HepG2 (cell line): ENCODE measurements at regions not wholly inside any gene's neighbourhood (a gene's known extent, or its start where the extent isn't known, plus 50 kb on each side); places are given as distances from the start of the nearest gene placed in this dataset.
A peak's percentile ranks its signal among the peaks of the same experiment; 100 is the strongest.

Experiments used
- ATAC-seq: fragments of 200-7000 bp; cut with Tn5 transposase; 3 replicates; pipeline ENCODE4 v1.9.1; 2020; ENCODE audit warnings: mild to moderate bottlenecking, moderate library complexity
- BruUV-seq: library from RNA; stranded (reverse); fragments of 400-500 nt; replicated peaks from 2 replicates; lab custom pipeline; 2021; lab: Mats Ljungman, UMichigan
- CTCF ChIA-PET: fragments of 300-600 bp; formaldehyde crosslinking; extraction: SDS; loops from one replicate; lab custom pipeline; 2021; ENCODE audit warnings: low total read pairs, inconsistent platforms, low intra/inter-chr PET ratio; lab: Yijun Ruan, JAX
- POLR2A ChIA-PET: fragments of 350-600 bp; sonication (Branson Sonifier 250); formaldehyde crosslinking; loops from one replicate; lab custom pipeline; 2020; ENCODE audit warnings: antibody characterized with exemption, inconsistent platforms; lab: Yijun Ruan, JAX
- DNase-seq: peaks from one replicate; pipeline ENCODE4 v3.0.0-alpha.2; 2015; ENCODE audit warnings: low spot score
- FAIRE-seq: peaks from 3 replicates; lab custom pipeline; 2011; peaks lifted over from hg19 to GRCh38; lab: Jason Lieb, UNC
- H2AFZ ChIP-seq: one replicate; pipeline ENCODE4 v1.6.1; 2011; ENCODE audit warnings: low read length, inconsistent platforms
- H3K27ac ChIP-seq: fragments of 300-600 bp; 3 replicates; pipeline ENCODE4 v1.8.0; 2011; ENCODE audit warnings: mixed run types, mild to moderate bottlenecking, mixed read lengths, low read length, inconsistent platforms; ENCODE audit not compliant: insufficient read depth; ENCODE audit errors: extremely low read length
- H3K27me3 ChIP-seq, 2 experiments: fragments of 200-600 bp in 1 of 2; 2 replicates in 1 of 2; 3 replicates in 1 of 2; pipeline versions ENCODE4 v1.6.0 to v1.8.0; 2011; ENCODE audit warnings: low read length in 2 of 2, mild to moderate bottlenecking in 2 of 2, moderate library complexity in 2 of 2, inconsistent platforms in 1 of 2; ENCODE audit not compliant: insufficient read depth in 2 of 2, control insufficient read depth in 1 of 2
- H3K36me3 ChIP-seq, 2 experiments: fragments of 200-600 bp in 1 of 2; replicated peaks in 1 of 2; 2 replicates in 1 of 2; 3 replicates in 1 of 2; pipeline versions ENCODE4 v1.5.1 to v1.8.0; 2011; ENCODE audit warnings: low read length in 2 of 2, inconsistent platforms in 1 of 2; ENCODE audit not compliant: insufficient read depth in 2 of 2, control insufficient read depth in 1 of 2
- H3K4me1 ChIP-seq: 2 replicates; pipeline ENCODE4 v1.5.1; 2012; ENCODE audit warnings: low read length, inconsistent platforms; ENCODE audit not compliant: insufficient read depth
- H3K4me2 ChIP-seq: 2 replicates; pipeline ENCODE4 v1.6.0; 2011; ENCODE audit warnings: low read depth, low read length, inconsistent platforms
- H3K4me3 ChIP-seq, 3 experiments: fragments of 200-600 bp in 1 of 3; sonication (generic), shearing (Covaris generic) in 1 of 3; replicated peaks in 1 of 3; 2 replicates each; pipeline ENCODE4 v1.5.1; 2011 to 2016; ENCODE audit warnings: low read length in 3 of 3, inconsistent platforms in 2 of 3, low read depth in 2 of 3, mild to moderate bottlenecking in 2 of 3, control low read depth in 1 of 3, mixed read lengths in 1 of 3; ENCODE audit not compliant: insufficient read depth in 1 of 3
- H3K79me2 ChIP-seq: one replicate; pipeline ENCODE4 v1.6.1; 2011; ENCODE audit warnings: low read length, inconsistent platforms; ENCODE audit not compliant: insufficient read depth
- H3K9ac ChIP-seq: 2 replicates; pipeline ENCODE4 v1.6.0; 2011; ENCODE audit warnings: mild to moderate bottlenecking, low read depth, low read length, inconsistent platforms; ENCODE audit not compliant: insufficient read depth
- H3K9me3 ChIP-seq: 2 replicates; pipeline ENCODE4 v1.5.1; 2012; ENCODE audit warnings: mild to moderate bottlenecking, low read length
- H4K20me1 ChIP-seq: 2 replicates; pipeline ENCODE4 v1.6.0; 2011; ENCODE audit warnings: inconsistent platforms, mild to moderate bottlenecking, low read length, moderate library complexity; ENCODE audit not compliant: insufficient read depth
- DR1 ChIP-seq: sonication (generic); formaldehyde crosslinking; IDR thresholded peaks from 2 replicates; pipeline ENCODE4 v1.8.0; 2021; ENCODE audit warnings: mild to moderate bottlenecking, missing genetic modification reagents, inconsistent platforms
- SKI ChIP-seq: fragments of 450-650 bp; IDR thresholded peaks from one replicate; pipeline ENCODE4 v1.6.1; 2018; ENCODE audit warnings: mild to moderate bottlenecking; ENCODE audit not compliant: partially characterized antibody
- ZMYM3 ChIP-seq: sonication (generic); formaldehyde crosslinking; IDR thresholded peaks from 2 replicates; pipeline ENCODE4 v1.5.1; 2020; ENCODE audit warnings: mild to moderate bottlenecking, missing genetic modification reagents
- ZNF224 ChIP-seq: sonication (generic); formaldehyde crosslinking; IDR thresholded peaks from 2 replicates; pipeline ENCODE4 v1.5.0; 2020; ENCODE audit warnings: mild to moderate bottlenecking, missing genetic modification reagents
- ZNF629 ChIP-seq: sonication (generic); formaldehyde crosslinking; conservative IDR thresholded peaks from 2 replicates; pipeline ENCODE4 v1.5.0; 2020; ENCODE audit warnings: missing genetic modification reagents
- WGBS: methylation state at CpG from one replicate; pipeline ENCODE4 v1.1.6; 2017; ENCODE audit warnings: low lambda C conversion rate; 5-methylcytosine and 5-hydroxymethylcytosine counted together
- in situ Hi-C: cut with HindIII; loops from 2 replicates; pipeline ENCODE4 v1.10.0; 2017; ENCODE audit warnings: low pct_unique_long_range_greater_than_20kb; ENCODE audit not compliant: extremely low pct_ligation_motif_present
- intact Hi-C: fragments of 100-400 bp; cut with micrococcal nuclease; formaldehyde crosslinking; loops from one replicate; pipeline ENCODE4 v1.10.0; 2022; ENCODE audit not compliant: unreplicated experiment
- TF ChIP-seq, protein P1 (sequence below): IDR thresholded peaks from 2 replicates; pipeline ENCODE4 v1.6.1; 2016; ENCODE audit warnings: mild to moderate bottlenecking
- TF ChIP-seq, protein P2 (sequence below): sonication (generic); formaldehyde crosslinking; IDR thresholded peaks from 2 replicates; pipeline ENCODE4 v1.5.0; 2020; ENCODE audit warnings: mild to moderate bottlenecking, missing genetic modification reagents, moderate library complexity

GRCh38 chr7:124130-124949 is 68.0 kb upstream of the FAM20C start:
- FAIRE-seq, result no peak

More at GRCh38 chr7:124130-124949, 68.0 kb upstream of the FAM20C start:
- ATAC-seq, result peak; percentile 24; the same call in 2 of the 3 replicates
- ChIA-PET POLR2A (no interaction called here), CTCF (no interaction called here)
- BruUV-seq, result no TSS peak
- Histone ChIP-seq H3K27ac (no peak overlapping the region), H3K79me2 (no peaks in the 10 kb centered on the region), H3K4me2 (no peak overlapping the region), H3K36me3 (no peaks in the 10 kb centered on the region), H2AFZ (no peak overlapping the region), H4K20me1 (no peaks in the 10 kb centered on the region), H3K9me3 (no peaks in the 10 kb centered on the region), H3K4me3 (no peak overlapping the region), H3K27me3 (peaks cover 2 to 41% of the 10 kb centered on the region in 2 experiments; a peak in 3 of 5 replicates), H3K4me1 (peaks cover 10% of the 10 kb centered on the region), H3K9ac (no peak overlapping the region)
- WGBS, result 50% methylated on average over 14 of the region's 21 CpGs
- in situ Hi-C loops (no loop called here), intact Hi-C loops (no loop called here)
- TF ChIP-seq ZNF629 (peak; percentile 96), DR1 (CRISPR knock-in tag) (no peak), SKI (peak; percentile 20), ZNF224 (CRISPR knock-in tag) (no peak), ZMYM3 (CRISPR knock-in tag) (peak; percentile 36; the same call in 1 of the 2 replicates)
- TF ChIP-seq, protein P1, sequence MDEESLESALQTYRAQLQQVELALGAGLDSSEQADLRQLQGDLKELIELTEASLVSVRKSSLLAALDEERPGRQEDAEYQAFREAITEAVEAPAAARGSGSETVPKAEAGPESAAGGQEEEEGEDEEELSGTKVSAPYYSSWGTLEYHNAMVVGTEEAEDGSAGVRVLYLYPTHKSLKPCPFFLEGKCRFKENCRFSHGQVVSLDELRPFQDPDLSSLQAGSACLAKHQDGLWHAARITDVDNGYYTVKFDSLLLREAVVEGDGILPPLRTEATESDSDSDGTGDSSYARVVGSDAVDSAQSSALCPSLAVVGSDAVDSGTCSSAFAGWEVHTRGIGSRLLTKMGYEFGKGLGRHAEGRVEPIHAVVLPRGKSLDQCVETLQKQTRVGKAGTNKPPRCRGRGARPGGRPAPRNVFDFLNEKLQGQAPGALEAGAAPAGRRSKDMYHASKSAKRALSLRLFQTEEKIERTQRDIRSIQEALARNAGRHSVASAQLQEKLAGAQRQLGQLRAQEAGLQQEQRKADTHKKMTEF (CRISPR knock-in tag), result no peak
- TF ChIP-seq, protein P2, sequence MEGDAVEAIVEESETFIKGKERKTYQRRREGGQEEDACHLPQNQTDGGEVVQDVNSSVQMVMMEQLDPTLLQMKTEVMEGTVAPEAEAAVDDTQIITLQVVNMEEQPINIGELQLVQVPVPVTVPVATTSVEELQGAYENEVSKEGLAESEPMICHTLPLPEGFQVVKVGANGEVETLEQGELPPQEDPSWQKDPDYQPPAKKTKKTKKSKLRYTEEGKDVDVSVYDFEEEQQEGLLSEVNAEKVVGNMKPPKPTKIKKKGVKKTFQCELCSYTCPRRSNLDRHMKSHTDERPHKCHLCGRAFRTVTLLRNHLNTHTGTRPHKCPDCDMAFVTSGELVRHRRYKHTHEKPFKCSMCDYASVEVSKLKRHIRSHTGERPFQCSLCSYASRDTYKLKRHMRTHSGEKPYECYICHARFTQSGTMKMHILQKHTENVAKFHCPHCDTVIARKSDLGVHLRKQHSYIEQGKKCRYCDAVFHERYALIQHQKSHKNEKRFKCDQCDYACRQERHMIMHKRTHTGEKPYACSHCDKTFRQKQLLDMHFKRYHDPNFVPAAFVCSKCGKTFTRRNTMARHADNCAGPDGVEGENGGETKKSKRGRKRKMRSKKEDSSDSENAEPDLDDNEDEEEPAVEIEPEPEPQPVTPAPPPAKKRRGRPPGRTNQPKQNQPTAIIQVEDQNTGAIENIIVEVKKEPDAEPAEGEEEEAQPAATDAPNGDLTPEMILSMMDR, result peak; percentile 33
- DNase-seq, result no peak
